Peyer's patch (tissue), 4 donors: ENCODE measurements at regions not wholly inside any gene's neighbourhood (a gene's known extent, or its start where the extent isn't known, plus 50 kb on each side); places are given as distances from the start of the nearest gene placed in this dataset.

Source experiments
- POLR2A ChIP-seq, 2 donors: fragments of 450-650 bp; IDR thresholded peaks; one replicate each; pipeline ENCODE4 v1.5.1; 2017; ENCODE audit warnings: antibody characterized with exemption in 2 of 2, mild to moderate bottlenecking in 2 of 2, moderate library complexity in 2 of 2
- TF ChIP-seq, protein P1 (sequence below), 6 experiments: fragments of 450-650 bp in 4 of 6; fragments of 200-600 bp in 2 of 6; sonication (generic) in 1 of 6; IDR thresholded peaks; one replicate each; pipeline ENCODE4 v1.5.1; 2017 to 2019; ENCODE audit warnings: antibody characterized with exemption in 6 of 6, mild to moderate bottlenecking in 3 of 6, moderate library complexity in 1 of 6

GRCh38 chr6:978937-979685 lies 286.2 kb upstream of the EXOC2 start:
- TF ChIP-seq, protein P1, sequence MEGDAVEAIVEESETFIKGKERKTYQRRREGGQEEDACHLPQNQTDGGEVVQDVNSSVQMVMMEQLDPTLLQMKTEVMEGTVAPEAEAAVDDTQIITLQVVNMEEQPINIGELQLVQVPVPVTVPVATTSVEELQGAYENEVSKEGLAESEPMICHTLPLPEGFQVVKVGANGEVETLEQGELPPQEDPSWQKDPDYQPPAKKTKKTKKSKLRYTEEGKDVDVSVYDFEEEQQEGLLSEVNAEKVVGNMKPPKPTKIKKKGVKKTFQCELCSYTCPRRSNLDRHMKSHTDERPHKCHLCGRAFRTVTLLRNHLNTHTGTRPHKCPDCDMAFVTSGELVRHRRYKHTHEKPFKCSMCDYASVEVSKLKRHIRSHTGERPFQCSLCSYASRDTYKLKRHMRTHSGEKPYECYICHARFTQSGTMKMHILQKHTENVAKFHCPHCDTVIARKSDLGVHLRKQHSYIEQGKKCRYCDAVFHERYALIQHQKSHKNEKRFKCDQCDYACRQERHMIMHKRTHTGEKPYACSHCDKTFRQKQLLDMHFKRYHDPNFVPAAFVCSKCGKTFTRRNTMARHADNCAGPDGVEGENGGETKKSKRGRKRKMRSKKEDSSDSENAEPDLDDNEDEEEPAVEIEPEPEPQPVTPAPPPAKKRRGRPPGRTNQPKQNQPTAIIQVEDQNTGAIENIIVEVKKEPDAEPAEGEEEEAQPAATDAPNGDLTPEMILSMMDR (IDR thresholded peaks at IDR 0.05), result no peak
- no peak for TF ChIP-seq POLR2A (IDR thresholded peaks at IDR 0.05)
